Glomerular visceral epithelial cell (primary cell): ENCODE measurements at regions not wholly inside any gene's neighbourhood (a gene's known extent, or its start where the extent isn't known, plus 50 kb on each side); places are given as distances from the start of the nearest gene placed in this dataset.

Experiments used
- DNase-seq: peaks from one replicate; pipeline ENCODE4 v3.0.0-alpha.2; 2016; ENCODE audit errors: extremely low spot score

GRCh38 chr1:25035523-25036116 lies 105.5 kb upstream of the RUNX3 start:
- no peak for DNase-seq

- no peak for DNase-seq
Observed at GRCh38 chr1:25034736-25035522, 104.9 kb upstream of the RUNX3 start.

- DNase-seq: peak; percentile 22
Observed at GRCh38 chr1:25033828-25034705, 104.0 kb upstream of the RUNX3 start.

GRCh38 chr1:25033030-25033827 lies 103.2 kb upstream of the RUNX3 start:
- no peak for DNase-seq

- peak; percentile 38 for DNase-seq
Observed at GRCh38 chr1:25031966-25032667, 102.0 kb upstream of the RUNX3 start.

- DNase-seq: no peak
Observed at GRCh38 chr1:25031601-25031965, 101.5 kb upstream of the RUNX3 start.

GRCh38 chr1:25030674-25031589 lies 100.9 kb upstream of the RUNX3 start:
- DNase-seq: peak; percentile 53

GRCh38 chr1:25030012-25030411 lies 99.9 kb upstream of the RUNX3 start:
- DNase-seq: no peak

- no peak for DNase-seq
Observed at GRCh38 chr1:25028907-25029599, 99.0 kb upstream of the RUNX3 start.

- DNase-seq: no peak
Observed at GRCh38 chr1:25028587-25028906, 98.5 kb upstream of the RUNX3 start.

GRCh38 chr1:25027822-25028586 lies 97.9 kb upstream of the RUNX3 start:
- no peak for DNase-seq

- peak; percentile 43 for DNase-seq
Observed at GRCh38 chr1:25026730-25027450, 96.8 kb upstream of the RUNX3 start.

- no peak for DNase-seq
Observed at GRCh38 chr1:25026304-25026703, 96.2 kb upstream of the RUNX3 start.

- no peak for DNase-seq
Observed at GRCh38 chr1:25024615-25025350, 94.7 kb upstream of the RUNX3 start.

- no peak for DNase-seq
Observed at GRCh38 chr1:25023826-25024225, 93.8 kb upstream of the RUNX3 start.

- no peak for DNase-seq
Observed at GRCh38 chr1:25023190-25023578, 93.1 kb upstream of the RUNX3 start.

- peak; percentile 94 for DNase-seq
Observed at GRCh38 chr1:25022361-25023189, 92.5 kb upstream of the RUNX3 start.
